Osteoblast (primary cell): ENCODE measurements at regions not wholly inside any gene's neighbourhood (a gene's known extent, or its start where the extent isn't known, plus 50 kb on each side); places are given as distances from the start of the nearest gene placed in this dataset.

Experiments
- DNase-seq: peaks from one replicate; pipeline ENCODE4 v3.0.0; 2011; ENCODE audit warnings: low spot score, mixed read lengths; ENCODE audit not compliant: insufficient read length; ENCODE audit errors: missing footprints
- H2AFZ ChIP-seq: 2 replicates; pipeline ENCODE4 v1.6.0; 2011; ENCODE audit warnings: mild to moderate bottlenecking, low read length
- H3K27ac ChIP-seq: 2 replicates; pipeline ENCODE4 v1.5.1; 2011; ENCODE audit warnings: mild to moderate bottlenecking, low read depth, low read length, moderate library complexity
- H3K27me3 ChIP-seq: 2 replicates; pipeline ENCODE4 v1.6.0; 2012; ENCODE audit warnings: mild to moderate bottlenecking, control low read depth, inconsistent platforms, low read length, moderate library complexity; ENCODE audit not compliant: insufficient read depth
- H3K36me3 ChIP-seq: 2 replicates; pipeline ENCODE4 v1.5.1; 2011; ENCODE audit warnings: mild to moderate bottlenecking, low read length, control low read depth, moderate library complexity; ENCODE audit not compliant: insufficient read depth
- H3K4me1 ChIP-seq: 2 replicates; pipeline ENCODE4 v1.5.1; 2011; ENCODE audit warnings: mild to moderate bottlenecking, low read length, control low read depth, moderate library complexity; ENCODE audit not compliant: insufficient read depth
- H3K4me2 ChIP-seq: 2 replicates; pipeline ENCODE4 v1.6.0; 2011; ENCODE audit warnings: mild to moderate bottlenecking, low read length; ENCODE audit not compliant: insufficient read depth
- H3K4me3 ChIP-seq: fragments of 200-600 bp; sonication (generic); 3 replicates; pipeline ENCODE4 v1.5.1; 2012; ENCODE audit warnings: mild to moderate bottlenecking, low read length, inconsistent platforms; ENCODE audit not compliant: insufficient read depth
- H3K79me2 ChIP-seq: 2 replicates; pipeline ENCODE4 v1.6.0; 2012; ENCODE audit warnings: mild to moderate bottlenecking, low read length, control low read depth, inconsistent platforms; ENCODE audit not compliant: insufficient read depth
- H3K9me3 ChIP-seq: 2 replicates; pipeline ENCODE4 v1.5.1; 2011; ENCODE audit warnings: low read depth, low read length, control low read depth
- H4K20me1 ChIP-seq: 2 replicates; pipeline ENCODE4 v1.6.0; 2012; ENCODE audit warnings: mild to moderate bottlenecking, low read length, control low read depth; ENCODE audit not compliant: insufficient read depth
- TF ChIP-seq, protein P1 (sequence below): IDR thresholded peaks from 2 replicates; pipeline ENCODE4 v1.5.1; 2011; ENCODE audit warnings: mild to moderate bottlenecking, low read depth, low read length, moderate library complexity; ENCODE audit errors: extremely low read depth

- Histone ChIP-seq H3K79me2 (no peaks in the 10 kb centered on the region), H3K9me3 (peaks cover 2% of the 10 kb centered on the region), H3K36me3 (no peaks in the 10 kb centered on the region), H3K4me2 (no peak overlapping the region), H3K27me3 (no peaks in the 10 kb centered on the region), H2AFZ (no peak overlapping the region), H3K27ac (no peak overlapping the region), H3K4me3 (no peak overlapping the region), H3K4me1 (no peaks in the 10 kb centered on the region), H4K20me1 (no peaks in the 10 kb centered on the region)
- no peak for DNase-seq
- TF ChIP-seq, protein P1, sequence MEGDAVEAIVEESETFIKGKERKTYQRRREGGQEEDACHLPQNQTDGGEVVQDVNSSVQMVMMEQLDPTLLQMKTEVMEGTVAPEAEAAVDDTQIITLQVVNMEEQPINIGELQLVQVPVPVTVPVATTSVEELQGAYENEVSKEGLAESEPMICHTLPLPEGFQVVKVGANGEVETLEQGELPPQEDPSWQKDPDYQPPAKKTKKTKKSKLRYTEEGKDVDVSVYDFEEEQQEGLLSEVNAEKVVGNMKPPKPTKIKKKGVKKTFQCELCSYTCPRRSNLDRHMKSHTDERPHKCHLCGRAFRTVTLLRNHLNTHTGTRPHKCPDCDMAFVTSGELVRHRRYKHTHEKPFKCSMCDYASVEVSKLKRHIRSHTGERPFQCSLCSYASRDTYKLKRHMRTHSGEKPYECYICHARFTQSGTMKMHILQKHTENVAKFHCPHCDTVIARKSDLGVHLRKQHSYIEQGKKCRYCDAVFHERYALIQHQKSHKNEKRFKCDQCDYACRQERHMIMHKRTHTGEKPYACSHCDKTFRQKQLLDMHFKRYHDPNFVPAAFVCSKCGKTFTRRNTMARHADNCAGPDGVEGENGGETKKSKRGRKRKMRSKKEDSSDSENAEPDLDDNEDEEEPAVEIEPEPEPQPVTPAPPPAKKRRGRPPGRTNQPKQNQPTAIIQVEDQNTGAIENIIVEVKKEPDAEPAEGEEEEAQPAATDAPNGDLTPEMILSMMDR: no peak
Measured at GRCh38 chr14:43872752-43873655, 634.1 kb downstream of the FSCB start.

DNA sequence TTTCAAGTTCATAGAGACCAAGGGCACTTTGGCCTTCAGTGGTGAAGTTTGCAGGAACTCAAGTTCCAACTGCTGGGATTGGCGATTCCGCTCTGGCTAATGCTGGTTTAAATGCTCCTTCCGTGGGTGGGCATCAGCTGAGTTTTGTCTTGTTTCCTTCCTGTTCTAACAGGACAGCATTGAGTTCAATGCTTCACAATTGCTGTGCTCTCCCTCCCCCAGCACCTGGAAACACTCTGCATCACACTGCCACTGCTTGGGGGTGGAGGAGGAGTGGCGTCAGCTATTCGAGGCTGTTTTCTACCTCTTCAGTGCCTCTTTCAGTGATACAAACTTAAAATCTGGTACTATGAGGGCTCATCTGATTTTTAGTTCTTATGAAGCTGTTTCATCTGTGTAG, 634.9 kb downstream of the FSCB start:
- Histone ChIP-seq H3K27me3 (no peaks in the 10 kb centered on the region), H3K27ac (no peak overlapping the region), H3K79me2 (no peaks in the 10 kb centered on the region), H3K36me3 (no peaks in the 10 kb centered on the region), H2AFZ (no peak overlapping the region), H3K4me1 (no peaks in the 10 kb centered on the region), H4K20me1 (no peaks in the 10 kb centered on the region), H3K4me3 (no peak overlapping the region), H3K9me3 (peaks cover 2% of the 10 kb centered on the region), H3K4me2 (no peak overlapping the region)
- no peak for DNase-seq
- TF ChIP-seq, protein P1: no peak

- no peak for DNase-seq
- Histone ChIP-seq H4K20me1 (no peaks in the 10 kb centered on the region), H3K4me2 (no peak overlapping the region), H3K4me3 (no peak overlapping the region), H3K4me1 (no peaks in the 10 kb centered on the region), H3K36me3 (no peaks in the 10 kb centered on the region), H3K79me2 (no peaks in the 10 kb centered on the region), H3K27ac (no peak overlapping the region), H2AFZ (no peak overlapping the region), H3K27me3 (no peaks in the 10 kb centered on the region), H3K9me3 (no peaks in the 10 kb centered on the region)
- TF ChIP-seq, protein P1: no peak
Measured at GRCh38 chr14:43858981-43859380, 648.1 kb downstream of the FSCB start.

DNA sequence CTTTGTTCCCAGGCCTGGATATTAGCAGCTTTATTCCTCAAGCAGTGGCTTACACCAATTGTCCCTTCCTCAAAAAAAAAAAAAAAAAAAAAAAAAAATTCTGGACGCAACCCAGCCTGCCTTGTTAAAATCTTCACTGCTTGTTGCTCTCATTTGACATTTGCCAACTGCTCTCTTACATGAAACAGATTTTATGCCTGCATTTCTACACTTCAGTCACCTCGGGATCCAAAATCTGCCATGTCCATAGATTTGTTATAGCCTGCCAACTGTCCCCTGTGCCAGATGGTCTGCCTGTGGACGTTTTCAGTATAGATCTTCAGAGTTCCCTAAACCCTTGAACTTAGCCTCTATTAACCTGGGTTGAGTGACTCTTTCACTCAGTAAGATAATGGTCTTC, 651.5 kb downstream of the FSCB start:
- H3K27me3 ChIP-seq: no peaks in the 10 kb centered on the region
- no peaks in the 10 kb centered on the region for H3K9me3 ChIP-seq
- no peaks in the 10 kb centered on the region for H3K4me1 ChIP-seq
- H4K20me1 ChIP-seq: no peaks in the 10 kb centered on the region
- H3K79me2 ChIP-seq: no peaks in the 10 kb centered on the region
- TF ChIP-seq, protein P1: no peak
- no peak overlapping the region for H3K4me3 ChIP-seq
- no peaks in the 10 kb centered on the region for H3K36me3 ChIP-seq
- no peak overlapping the region for H3K4me2 ChIP-seq
- DNase-seq: no peak
- no peak overlapping the region for H3K27ac ChIP-seq
- no peak overlapping the region for H2AFZ ChIP-seq
